ENCODE measurements at regions not wholly inside any gene's neighbourhood (a gene's known extent, or its start where the extent isn't known, plus 50 kb on each side); places are given as distances from the start of the nearest gene placed in this dataset.

GRCh38 chr21:16279731-16280581 lies 550.2 kb downstream of the USP25 start:
- TF ChIP-seq EZH2 (IDR thresholded peaks at IDR 0.05; ENCODE audit: insufficient read depth, poor library complexity, severe bottlenecking) (no peak), EZH2phosphoT487 (IDR thresholded peaks at IDR 0.05; ENCODE audit: insufficient read depth, low read depth) (no peak)

Measured in GM23248 (cell line).